WERI-Rb-1 (cell line): ENCODE measurements at regions not wholly inside any gene's neighbourhood (a gene's known extent, or its start where the extent isn't known, plus 50 kb on each side); places are given as distances from the start of the nearest gene placed in this dataset.

Source experiments
- DNase-seq: peaks from one replicate; pipeline ENCODE4 v3.0.0-alpha.2; 2020
- H3K27ac ChIP-seq: fragments of 250-450 bp; sonication (Bioruptor Pico); 2 replicates; pipeline ENCODE4 v1.5.1; 2020; ENCODE audit warnings: mild to moderate bottlenecking, moderate library complexity
- H3K27me3 ChIP-seq: fragments of 250-450 bp; sonication (Bioruptor Pico); 2 replicates; pipeline ENCODE4 v1.5.1; 2021; ENCODE audit warnings: mild to moderate bottlenecking, low read depth, moderate library complexity; ENCODE audit not compliant: insufficient read depth, severe bottlenecking
- H3K36me3 ChIP-seq: fragments of 250-450 bp; sonication (Bioruptor Pico); 2 replicates; pipeline ENCODE4 v1.5.1; 2020; ENCODE audit warnings: mild to moderate bottlenecking, moderate library complexity
- H3K4me3 ChIP-seq: 2 replicates; pipeline ENCODE4 v1.5.1; 2011; ENCODE audit warnings: low read depth, mild to moderate bottlenecking, control low read depth, low read length
- H3K9me3 ChIP-seq: fragments of 250-450 bp; sonication (Bioruptor Pico); 2 replicates; pipeline ENCODE4 v1.5.1; 2021; ENCODE audit warnings: mild to moderate bottlenecking, moderate library complexity; ENCODE audit not compliant: severe bottlenecking
- CTCF ChIP-seq: IDR thresholded peaks from 2 replicates; pipeline ENCODE4 v1.5.1; 2011; ENCODE audit warnings: low read depth, mild to moderate bottlenecking, control low read depth, inconsistent platforms, low read length

GRCh38 chr3:98956008-98956407, 54.5 kb upstream of the DCBLD2 start:
- no peak for TF ChIP-seq CTCF
- Histone ChIP-seq H3K27ac (no peak overlapping the region), H3K4me3 (no peak overlapping the region), H3K27me3 (no peaks in the 10 kb centered on the region), H3K36me3 (no peaks in the 10 kb centered on the region), H3K9me3 (peaks cover 4% of the 10 kb centered on the region)
- DNase-seq = no peak

DNA sequence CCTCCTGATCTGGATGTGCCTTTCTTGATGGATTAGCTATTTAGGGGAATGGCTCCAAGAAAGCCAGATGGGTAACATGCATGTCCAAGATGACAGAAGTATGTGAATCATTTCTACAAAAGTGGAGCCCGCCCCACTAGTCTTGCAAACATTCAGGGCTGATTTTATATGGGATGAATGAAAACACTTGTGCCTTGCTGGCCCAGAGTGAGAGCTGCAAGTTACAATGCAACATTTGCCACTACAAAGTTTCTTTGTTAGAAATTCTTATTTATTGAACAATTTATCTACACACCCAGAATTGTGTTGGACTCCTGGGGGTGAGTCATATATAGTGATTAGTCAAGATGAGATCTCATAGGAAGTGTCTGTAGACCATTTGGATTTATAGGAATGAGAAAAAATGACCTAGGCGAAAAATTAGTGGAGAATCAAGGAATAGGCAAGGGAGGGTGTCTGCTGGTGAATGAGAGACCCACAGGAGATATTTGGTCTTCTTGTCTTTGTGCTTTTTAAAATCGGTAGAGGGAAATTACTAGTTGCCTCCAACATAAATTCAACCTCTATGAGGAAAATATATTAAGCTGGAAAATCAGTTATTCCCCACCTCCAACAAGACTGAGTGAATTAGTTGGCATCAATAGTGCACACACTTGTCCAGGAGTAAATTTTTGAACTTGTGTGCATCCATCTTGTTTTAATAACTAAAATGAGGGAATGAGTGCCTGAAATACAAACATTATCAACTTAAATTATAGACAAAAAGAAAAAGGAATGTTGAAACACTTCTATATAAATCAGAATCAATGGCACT, 53.5 kb upstream of the DCBLD2 start:
- DNase-seq = no peak
- Histone ChIP-seq H3K27me3 (no peaks in the 10 kb centered on the region), H3K27ac (no peak overlapping the region), H3K36me3 (no peaks in the 10 kb centered on the region), H3K4me3 (no peak overlapping the region), H3K9me3 (peaks cover 4% of the 10 kb centered on the region)
- TF ChIP-seq CTCF = no peak

GRCh38 chr3:98954242-98954641, 52.7 kb upstream of the DCBLD2 start:
- Histone ChIP-seq H3K36me3 (no peaks in the 10 kb centered on the region), H3K27me3 (no peaks in the 10 kb centered on the region), H3K27ac (no peak overlapping the region), H3K4me3 (no peak overlapping the region), H3K9me3 (peaks cover 4% of the 10 kb centered on the region)
- no peak for DNase-seq
- TF ChIP-seq CTCF = no peak

DNA sequence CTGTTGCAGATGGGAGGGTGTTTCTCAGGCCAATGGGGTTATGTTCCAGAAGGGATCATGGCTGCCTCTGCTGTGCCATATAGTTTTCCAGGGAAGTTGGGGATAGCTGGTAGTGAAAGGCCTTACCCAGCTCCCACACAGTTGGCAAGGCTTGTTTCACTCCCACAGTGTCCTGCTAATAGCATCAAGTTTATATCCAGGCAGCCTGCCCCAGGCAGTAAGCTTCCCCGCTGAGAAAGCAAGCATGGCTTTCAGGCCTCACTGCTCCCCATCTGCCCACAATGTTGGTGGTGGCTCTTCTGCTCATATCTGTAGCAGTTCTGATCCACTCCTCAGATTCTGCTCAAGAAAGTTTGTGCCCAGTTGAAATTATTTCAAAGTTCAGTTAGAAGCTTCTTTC, 50.9 kb upstream of the DCBLD2 start:
- DNase-seq = peak; percentile 73
- no peak for TF ChIP-seq CTCF
- Histone ChIP-seq H3K4me3 (no peak overlapping the region), H3K27ac (peak overlapping the region; percentile 58), H3K9me3 (peaks cover 4% of the 10 kb centered on the region), H3K36me3 (no peaks in the 10 kb centered on the region), H3K27me3 (no peaks in the 10 kb centered on the region)
